AML-193 (cell line): ENCODE measurements at regions not wholly inside any gene's neighbourhood (a gene's known extent, or its start where the extent isn't known, plus 50 kb on each side); places are given as distances from the start of the nearest gene placed in this dataset.
"Not testable (repeated sequence)": the region's sequence is repeated elsewhere in the genome, so short reads cannot be mapped to it uniquely, and the experiment has no call there.

Experiments used
- DNase-seq, 2 experiments: peaks; one replicate each; lab custom pipeline; 2025; lab: John Stamatoyannopoulos, UW

- peak; percentile 21 to 32 for DNase-seq
These were observed 52.0 kb upstream of the FYN start for GRCh38 chr6:111925296-111925695.

- DNase-seq = no peak
These were observed 53.6 kb upstream of the FYN start for GRCh38 chr6:111926731-111927302.

GRCh38 chr6:111927321-111927720, 54.1 kb upstream of the FYN start:
- DNase-seq = no peak

- no peak for DNase-seq
These were observed 54.9 kb upstream of the FYN start for GRCh38 chr6:111928139-111928538.

- DNase-seq = not testable (repeated sequence)
These were observed 61.4 kb upstream of the FYN start for GRCh38 chr6:111934611-111935010.

GRCh38 chr6:111936718-111937117, 63.5 kb upstream of the FYN start:
- DNase-seq = no peak

- DNase-seq = no peak
These were observed 65.5 kb upstream of the FYN start for GRCh38 chr6:111938710-111939109.

GRCh38 chr6:111939902-111940301, 66.7 kb upstream of the FYN start:
- DNase-seq = peak; percentile 94 to 95

GRCh38 chr6:111940801-111941200, 67.5 kb upstream of the FYN start:
- DNase-seq = no peak

GRCh38 chr6:111941686-111942330, 68.6 kb upstream of the FYN start:
- peak; percentile 80 to 82 for DNase-seq

GRCh38 chr6:111942561-111942960, 69.3 kb upstream of the FYN start:
- no peak for DNase-seq

GRCh38 chr6:111943266-111943665, 70.0 kb upstream of the FYN start:
- no peak for DNase-seq

GRCh38 chr6:111943726-111944125, 70.5 kb upstream of the FYN start:
- DNase-seq = no peak

- no peak for DNase-seq
These were observed 71.3 kb upstream of the FYN start for GRCh38 chr6:111944541-111944940.

GRCh38 chr6:111949546-111949945, 76.3 kb upstream of the FYN start:
- no peak for DNase-seq

- not testable (repeated sequence) for DNase-seq
These were observed 76.7 kb upstream of the FYN start for GRCh38 chr6:111949984-111950383.

GRCh38 chr6:111950661-111951496, 77.6 kb upstream of the FYN start:
- DNase-seq = no peak

GRCh38 chr6:111951497-111952085, 78.3 kb upstream of the FYN start:
- no peak for DNase-seq

- no peak for DNase-seq
These were observed 79.0 kb upstream of the FYN start for GRCh38 chr6:111952274-111952673.

GRCh38 chr6:111952821-111953540, 79.7 kb upstream of the FYN start:
- DNase-seq = peak; percentile 87 to 92

- DNase-seq = no peak
These were observed 82.8 kb upstream of the FYN start for GRCh38 chr6:111956098-111956497.
